Neural progenitor cell (in vitro differentiated cells): ENCODE measurements at regions not wholly inside any gene's neighbourhood (a gene's known extent, or its start where the extent isn't known, plus 50 kb on each side); places are given as distances from the start of the nearest gene placed in this dataset. TPM values are rescaled to one million over a fixed set of nuclear protein-coding genes. Genes with fewer than 3 reads are reported as not detected.

Experiments
- small RNA-seq: library from RNA; depleted of rRNA; stranded (forward); fragments of <200 nt; gene quantifications from one replicate; pipeline ENCODE3, GENCODE V24; 2015

Small RNAs in the stretch of these regions (small RNA-seq; reads per million reads assigned to genes)
- gene LINC00328-2P = not detected
- gene RNA5SP24 = not detected
- gene RNU6-55P = not detected
- not detected for gene RNU6-76P
